Testis (tissue), 2 donors: ENCODE measurements at regions not wholly inside any gene's neighbourhood (a gene's known extent, or its start where the extent isn't known, plus 50 kb on each side); places are given as distances from the start of the nearest gene placed in this dataset.

Experiments used
- CTCF ChIP-seq, 3 experiments: fragments of 450-650 bp in 2 of 3; fragments of 200-600 bp in 1 of 3; sonication (generic) in 1 of 3; IDR thresholded peaks; one replicate each; pipeline ENCODE4 v1.5.1; 2016 to 2019; ENCODE audit warnings: antibody characterized with exemption in 3 of 3, mild to moderate bottlenecking in 2 of 3, moderate library complexity in 1 of 3
- POLR2A ChIP-seq: fragments of 450-650 bp; IDR thresholded peaks from one replicate; pipeline ENCODE4 v1.6.1; 2017; ENCODE audit warnings: antibody characterized with exemption, mild to moderate bottlenecking, moderate library complexity

GRCh38 chr12:98162906-98163678 lies 352.3 kb upstream of the TMPO start:
- TF ChIP-seq CTCF (IDR thresholded peaks at IDR 0.05) (no peak), POLR2A (no peak)
